HG02973 (cell line): ENCODE measurements at regions not wholly inside any gene's neighbourhood (a gene's known extent, or its start where the extent isn't known, plus 50 kb on each side); places are given as distances from the start of the nearest gene placed in this dataset.
A peak's percentile ranks its signal among the peaks of the same experiment; 100 is the strongest.

Source experiments
- ATAC-seq: cut with Tn5 transposase; IDR thresholded peaks from one replicate; pipeline ENCODE4 v1.9.1; 2021; ENCODE audit warnings: moderate library complexity; ENCODE audit not compliant: unreplicated experiment

- ATAC-seq, result no peak
These were observed 81.6 kb upstream of the GDNF start for GRCh38 chr5:37921452-37921851.

GRCh38 chr5:37918424-37918823 lies 78.6 kb upstream of the GDNF start:
- ATAC-seq, result no peak

GRCh38 chr5:37916525-37916924 lies 76.7 kb upstream of the GDNF start:
- no peak for ATAC-seq

GRCh38 chr5:37915097-37915736 lies 75.4 kb upstream of the GDNF start:
- ATAC-seq, result peak; percentile 82

GRCh38 chr5:37909610-37910266 lies 69.9 kb upstream of the GDNF start:
- ATAC-seq, result peak; percentile 66

GRCh38 chr5:37906416-37906815 lies 66.6 kb upstream of the GDNF start:
- ATAC-seq, result no peak

- ATAC-seq, result no peak
These were observed 65.4 kb upstream of the GDNF start for GRCh38 chr5:37905230-37905629.

- no peak for ATAC-seq
These were observed 62.5 kb upstream of the GDNF start for GRCh38 chr5:37902323-37902722.

GRCh38 chr5:37900692-37901091 lies 60.9 kb upstream of the GDNF start:
- no peak for ATAC-seq

- ATAC-seq, result no peak
These were observed 59.2 kb upstream of the GDNF start for GRCh38 chr5:37899037-37899436.

GRCh38 chr5:37896159-37896558 lies 56.3 kb upstream of the GDNF start:
- no peak for ATAC-seq

- no peak for ATAC-seq
These were observed 53.7 kb upstream of the GDNF start for GRCh38 chr5:37893434-37894134.

GRCh38 chr5:37892586-37892985 lies 52.7 kb upstream of the GDNF start:
- no peak for ATAC-seq

- ATAC-seq, result no peak
These were observed 52.0 kb upstream of the GDNF start for GRCh38 chr5:37891832-37892231.

GRCh38 chr5:37889612-37890317 lies 49.9 kb upstream of the GDNF start:
- no peak for ATAC-seq
